SK-N-SH (cell line): ENCODE measurements at regions not wholly inside any gene's neighbourhood (a gene's known extent, or its start where the extent isn't known, plus 50 kb on each side); places are given as distances from the start of the nearest gene placed in this dataset.

Source experiments
- CTCF ChIA-PET: fragments of 300-600, 350-600 bp; formaldehyde crosslinking; extraction: SDS; loops from one replicate; lab custom pipeline; 2021; lab: Yijun Ruan, JAX
- POLR2A ChIA-PET: fragments of 350-600 bp; sonication (Branson Sonifier 250); formaldehyde crosslinking; extraction: SDS; loops from one replicate; lab custom pipeline; 2020; ENCODE audit warnings: antibody characterized with exemption, inconsistent platforms; lab: Yijun Ruan, JAX
- DNase-seq: peaks from one replicate; pipeline ENCODE4 v3.0.0; 2012
- H2AFZ ChIP-seq: fragments of 200-600 bp; sonication (generic); 2 replicates; pipeline ENCODE4 v1.8.1; 2016; ENCODE audit warnings: antibody characterized with exemption, mild to moderate bottlenecking, low read depth
- H3F3A ChIP-seq: fragments of 200-600 bp; sonication (generic); replicated peaks from 2 replicates; pipeline ENCODE3; 2016; ENCODE audit warnings: antibody characterized with exemption, mild to moderate bottlenecking; ENCODE audit not compliant: insufficient read depth
- H3K27ac ChIP-seq, 2 experiments: fragments of 200-500 bp in 1 of 2; fragments of 200-600 bp in 1 of 2; sonication (Bioruptor generic) in 1 of 2; sonication (generic), shearing (Covaris generic) in 1 of 2; 2 replicates each; pipeline versions ENCODE4 v1.5.1 to v1.6.1; 2014 to 2016; ENCODE audit warnings: low read depth in 2 of 2, inconsistent platforms in 1 of 2, low read length in 1 of 2, mild to moderate bottlenecking in 1 of 2, mixed read lengths in 1 of 2
- H3K27me3 ChIP-seq: fragments of 200-600 bp; sonication (generic), shearing (Covaris generic); 2 replicates; pipeline ENCODE4 v1.6.1; 2016; ENCODE audit warnings: mixed run types; ENCODE audit not compliant: insufficient read depth
- H3K36me3 ChIP-seq, 2 experiments: fragments of 200-500 bp in 1 of 2; fragments of 200-600 bp in 1 of 2; sonication (Bioruptor generic) in 1 of 2; sonication (generic) in 1 of 2; replicated peaks in 1 of 2; 2 replicates each; pipeline versions ENCODE3 to v1.5.1; 2014 to 2016; ENCODE audit warnings: low read length in 1 of 2, mild to moderate bottlenecking in 1 of 2; ENCODE audit not compliant: insufficient read depth in 2 of 2, control insufficient read depth in 1 of 2
- H3K4me1 ChIP-seq, 2 experiments: fragments of 200-500 bp in 1 of 2; fragments of 200-600 bp in 1 of 2; sonication (Bioruptor generic) in 1 of 2; sonication (generic), shearing (Covaris generic) in 1 of 2; 2 replicates each; pipeline versions ENCODE4 v1.5.1 to v1.6.1; 2014 to 2016; ENCODE audit warnings: low read depth in 1 of 2, low read length in 1 of 2, mixed run types in 1 of 2; ENCODE audit not compliant: insufficient read depth in 2 of 2, control insufficient read depth in 1 of 2
- H3K4me2 ChIP-seq: fragments of 200-600 bp; sonication (generic), shearing (Covaris generic); 2 replicates; pipeline ENCODE4 v1.6.1; 2017; ENCODE audit warnings: mixed run types
- H3K4me3 ChIP-seq, 2 experiments: fragments of 200-500 bp in 1 of 2; fragments of 200-600 bp in 1 of 2; sonication (Bioruptor generic) in 1 of 2; sonication (generic), shearing (Covaris generic) in 1 of 2; 2 replicates each; pipeline versions ENCODE4 v1.5.1 to v1.8.1; 2014 to 2016; ENCODE audit warnings: low read depth in 2 of 2, inconsistent platforms in 1 of 2, low read length in 1 of 2, mild to moderate bottlenecking in 1 of 2, mixed read lengths in 1 of 2, moderate library complexity in 1 of 2
- H3K79me2 ChIP-seq: fragments of 200-600 bp; sonication (generic); 2 replicates; pipeline ENCODE4 v1.8.1; 2017; ENCODE audit warnings: mild to moderate bottlenecking; ENCODE audit not compliant: insufficient read depth
- H3K9ac ChIP-seq: fragments of 200-600 bp; sonication (generic); 2 replicates; pipeline ENCODE4 v1.6.1; 2017; ENCODE audit warnings: mixed run types
- H3K9me2 ChIP-seq: fragments of 200-600 bp; sonication (generic); 2 replicates; pipeline ENCODE4 v1.6.1; 2017; ENCODE audit warnings: mixed run types
- H3K9me3 ChIP-seq: fragments of 200-600 bp; sonication (generic); 2 replicates; pipeline ENCODE4 v1.6.1; 2017; ENCODE audit warnings: mixed run types, mild to moderate bottlenecking, moderate library complexity
- H4K20me1 ChIP-seq: fragments of 200-600 bp; sonication (generic); 2 replicates; pipeline ENCODE4 v1.6.1; 2017; ENCODE audit warnings: mild to moderate bottlenecking, mixed run types; ENCODE audit not compliant: insufficient read depth
- CHD2 ChIP-seq: fragments of 150-350 bp; IDR thresholded peaks from 2 replicates; pipeline ENCODE4 v1.6.1; 2018; ENCODE audit warnings: low read length; ENCODE audit not compliant: partially characterized antibody
- ELF1 ChIP-seq: IDR thresholded peaks from 2 replicates; pipeline ENCODE4 v1.4.0; 2012
- FOXJ3 ChIP-seq: sonication (generic); formaldehyde crosslinking; IDR thresholded peaks from 2 replicates; pipeline ENCODE4 v1.5.1; 2020; ENCODE audit warnings: mild to moderate bottlenecking, missing genetic modification reagents
- FOXM1 ChIP-seq: IDR thresholded peaks from 2 replicates; pipeline ENCODE4 v1.4.0; 2012; ENCODE audit warnings: low read depth, mild to moderate bottlenecking
- GATA2 ChIP-seq: sonication (generic); formaldehyde crosslinking; IDR thresholded peaks from 2 replicates; pipeline ENCODE4 v1.5.0; 2020; ENCODE audit warnings: mild to moderate bottlenecking, missing genetic modification reagents
- JUND ChIP-seq: IDR thresholded peaks from 2 replicates; pipeline ENCODE4 v1.4.0; 2012
- MXI1 ChIP-seq: IDR thresholded peaks from 2 replicates; pipeline ENCODE4 v1.6.1; 2012; ENCODE audit warnings: mild to moderate bottlenecking, low read depth, low read length, improper control_type of control experiment
- NFIC ChIP-seq: IDR thresholded peaks from 2 replicates; pipeline ENCODE4 v1.4.0; 2012; ENCODE audit warnings: borderline replicate concordance
- POLR2AphosphoS5 ChIP-seq: IDR thresholded peaks from 2 replicates; pipeline ENCODE4 v1.6.1; 2012; ENCODE audit warnings: low read depth, low read length
- RCOR1 ChIP-seq: fragments of 150-350 bp; IDR thresholded peaks from 2 replicates; pipeline ENCODE4 v1.6.1; 2017; ENCODE audit warnings: antibody characterized with exemption, low read length
- RFX5 ChIP-seq: IDR thresholded peaks from 2 replicates; pipeline ENCODE4 v1.6.1; 2012; ENCODE audit warnings: mild to moderate bottlenecking, improper control_type of control experiment, low read length
- SIN3A ChIP-seq: IDR thresholded peaks from 2 replicates; pipeline ENCODE4 v1.6.1; 2012; ENCODE audit warnings: low read depth, mild to moderate bottlenecking, low read length, moderate library complexity, borderline replicate concordance
- USF1 ChIP-seq: IDR thresholded peaks from 2 replicates; pipeline ENCODE4 v1.4.0; 2012; ENCODE audit warnings: low read depth, borderline replicate concordance
- USF2 ChIP-seq: fragments of 150-350 bp; IDR thresholded peaks from 2 replicates; pipeline ENCODE4 v1.6.1; 2017; ENCODE audit warnings: antibody characterized with exemption, low read length, low read depth, borderline replicate concordance
- YY1 ChIP-seq: IDR thresholded peaks from 2 replicates; pipeline ENCODE4 v1.4.0; 2012; ENCODE audit warnings: low read depth, mild to moderate bottlenecking
- WGBS: methylation state at CpG from one replicate; pipeline ENCODE4 v1.1.6; 2017; ENCODE audit warnings: low lambda C conversion rate; 5-methylcytosine and 5-hydroxymethylcytosine counted together
- TF ChIP-seq, protein P1 (sequence below): fragments of 150-350 bp; IDR thresholded peaks from 2 replicates; pipeline ENCODE4 v1.6.1; 2016; ENCODE audit warnings: mild to moderate bottlenecking, low read depth, low read length

GRCh38 chr6:109920911-109921310 lies 57.2 kb upstream of the GPR6 start:
- DNase-seq, result no peak
- Histone ChIP-seq H3K9me3 (no peaks in the 10 kb centered on the region), H4K20me1 (no peaks in the 10 kb centered on the region), H3K9me2 (no peaks in the 10 kb centered on the region), H3K27ac (no peak overlapping the region), H3K27me3 (no peaks in the 10 kb centered on the region; the same call in 1 of the 2 replicates), H3K79me2 (no peaks in the 10 kb centered on the region), H3K36me3 (no peaks in the 10 kb centered on the region), H3K4me1 (peaks cover 0 to 4% of the 10 kb centered on the region in 2 experiments; a peak in 1 of 4 replicates), H3F3A (no peaks in the 10 kb centered on the region), H3K4me2 (no peak overlapping the region), H2AFZ (no peak overlapping the region), H3K4me3 (no peak overlapping the region), H3K9ac (no peak overlapping the region)
- ChIA-PET CTCF (no interaction called here), POLR2A (no interaction called here)
- WGBS, result 67% methylated on average over 10 of the region's 10 CpGs
- TF ChIP-seq RFX5, result no peak
- TF ChIP-seq NFIC, result no peak
- no peak for TF ChIP-seq GATA2 (CRISPR knock-in tag)
- TF ChIP-seq CHD2, result no peak
- TF ChIP-seq, protein P1, sequence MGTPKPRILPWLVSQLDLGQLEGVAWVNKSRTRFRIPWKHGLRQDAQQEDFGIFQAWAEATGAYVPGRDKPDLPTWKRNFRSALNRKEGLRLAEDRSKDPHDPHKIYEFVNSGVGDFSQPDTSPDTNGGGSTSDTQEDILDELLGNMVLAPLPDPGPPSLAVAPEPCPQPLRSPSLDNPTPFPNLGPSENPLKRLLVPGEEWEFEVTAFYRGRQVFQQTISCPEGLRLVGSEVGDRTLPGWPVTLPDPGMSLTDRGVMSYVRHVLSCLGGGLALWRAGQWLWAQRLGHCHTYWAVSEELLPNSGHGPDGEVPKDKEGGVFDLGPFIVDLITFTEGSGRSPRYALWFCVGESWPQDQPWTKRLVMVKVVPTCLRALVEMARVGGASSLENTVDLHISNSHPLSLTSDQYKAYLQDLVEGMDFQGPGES, result no peak
- no peak for TF ChIP-seq SIN3A
- no peak for TF ChIP-seq USF1
- TF ChIP-seq ELF1, result no peak
- no peak for TF ChIP-seq JUND

DNA sequence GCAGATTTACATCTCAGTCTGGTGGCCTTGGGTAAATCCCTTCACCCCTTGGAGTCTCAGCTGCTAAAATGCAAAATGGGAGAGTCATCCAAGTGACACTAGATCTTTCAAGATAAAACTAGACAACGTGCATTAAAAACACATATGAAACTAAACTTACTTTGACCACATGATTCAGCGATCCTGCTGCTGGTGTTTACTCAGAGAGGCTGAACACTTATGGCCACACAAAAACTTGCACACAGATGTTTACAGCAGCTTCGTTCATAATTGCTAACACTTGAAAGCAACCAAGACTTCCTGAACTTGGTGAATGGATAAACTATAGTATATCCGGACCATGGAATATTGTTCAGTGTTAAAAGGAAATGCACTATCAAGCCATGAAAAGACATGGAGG lies 55.3 kb upstream of the GPR6 start:
- no peaks in the 10 kb centered on the region for H4K20me1 ChIP-seq
- no peak overlapping the region for H3K4me2 ChIP-seq
- ChIA-PET POLR2A (no interaction called here), CTCF (no interaction called here)
- peaks cover 0 to 4% of the 10 kb centered on the region in 2 experiments; a peak in 1 of 4 replicates for H3K4me1 ChIP-seq
- H3K4me3 ChIP-seq, result no peak overlapping the region
- 24% methylated on average over 4 of the region's 4 CpGs for WGBS
- H3F3A ChIP-seq, result no peaks in the 10 kb centered on the region
- DNase-seq, result no peak
- H3K79me2 ChIP-seq, result no peaks in the 10 kb centered on the region
- H3K27ac ChIP-seq, result no peak overlapping the region
- H3K9ac ChIP-seq, result no peak overlapping the region
- no peak overlapping the region for H2AFZ ChIP-seq
- no peaks in the 10 kb centered on the region for H3K9me3 ChIP-seq
- no peaks in the 10 kb centered on the region; the same call in 1 of the 2 replicates for H3K27me3 ChIP-seq
- H3K9me2 ChIP-seq, result no peaks in the 10 kb centered on the region
- no peaks in the 10 kb centered on the region for H3K36me3 ChIP-seq
- TF ChIP-seq MXI1 (no peak), YY1 (no peak), USF1 (no peak), FOXJ3 (CRISPR knock-in tag) (no peak), RCOR1 (no peak), POLR2AphosphoS5 (no peak), ELF1 (no peak), USF2 (no peak), FOXM1 (no peak)
- TF ChIP-seq, protein P1, result no peak
